ENCODE measurements at regions not wholly inside any gene's neighbourhood (a gene's known extent, or its start where the extent isn't known, plus 50 kb on each side); places are given as distances from the start of the nearest gene placed in this dataset.

DNA sequence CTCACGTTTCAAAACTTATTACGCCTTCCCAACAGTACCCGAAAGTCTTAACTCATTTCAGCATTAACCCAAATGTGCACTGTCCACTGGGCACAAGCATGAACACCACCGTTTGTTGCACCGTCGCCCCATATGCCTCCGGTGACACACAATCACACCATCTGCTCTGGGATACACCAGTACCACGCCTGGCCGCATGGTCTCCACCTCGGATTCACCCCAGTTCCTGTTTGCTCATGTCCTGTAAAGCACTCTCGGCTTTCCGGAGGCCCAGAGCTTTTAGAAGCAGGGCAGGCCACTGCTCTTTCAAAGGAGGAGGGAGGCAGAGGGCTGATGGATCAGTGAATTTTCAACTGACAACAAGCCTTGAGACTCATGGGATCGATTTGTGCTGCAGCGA lies 1570.0 kb upstream of the DEFB115 start:
- Histone ChIP-seq H3K36me3 (ENCODE audit: control insufficient read depth, insufficient read depth, low read length) (no peaks in the 10 kb centered on the region), H3K4me1 (ENCODE audit: control insufficient read depth, insufficient read depth, low read length) (no peaks in the 10 kb centered on the region), H3K27me3 (ENCODE audit: control insufficient read depth, insufficient read depth, low read length) (no peaks in the 10 kb centered on the region), H3K4me3 (ENCODE audit: low read length) (no peak overlapping the region), H3K9me3 (ENCODE audit: control insufficient read depth, insufficient read depth, low read length) (peaks cover 10% of the 10 kb centered on the region), H3K27ac (ENCODE audit: low read length) (no peak overlapping the region)
- WGBS (ENCODE audit: insufficient coverage, insufficient read length), result no CpG with 5 or more reads among the region's 14 CpGs
- DNase-seq (ENCODE audit: low read depth, low spot score), result no peak

DNA sequence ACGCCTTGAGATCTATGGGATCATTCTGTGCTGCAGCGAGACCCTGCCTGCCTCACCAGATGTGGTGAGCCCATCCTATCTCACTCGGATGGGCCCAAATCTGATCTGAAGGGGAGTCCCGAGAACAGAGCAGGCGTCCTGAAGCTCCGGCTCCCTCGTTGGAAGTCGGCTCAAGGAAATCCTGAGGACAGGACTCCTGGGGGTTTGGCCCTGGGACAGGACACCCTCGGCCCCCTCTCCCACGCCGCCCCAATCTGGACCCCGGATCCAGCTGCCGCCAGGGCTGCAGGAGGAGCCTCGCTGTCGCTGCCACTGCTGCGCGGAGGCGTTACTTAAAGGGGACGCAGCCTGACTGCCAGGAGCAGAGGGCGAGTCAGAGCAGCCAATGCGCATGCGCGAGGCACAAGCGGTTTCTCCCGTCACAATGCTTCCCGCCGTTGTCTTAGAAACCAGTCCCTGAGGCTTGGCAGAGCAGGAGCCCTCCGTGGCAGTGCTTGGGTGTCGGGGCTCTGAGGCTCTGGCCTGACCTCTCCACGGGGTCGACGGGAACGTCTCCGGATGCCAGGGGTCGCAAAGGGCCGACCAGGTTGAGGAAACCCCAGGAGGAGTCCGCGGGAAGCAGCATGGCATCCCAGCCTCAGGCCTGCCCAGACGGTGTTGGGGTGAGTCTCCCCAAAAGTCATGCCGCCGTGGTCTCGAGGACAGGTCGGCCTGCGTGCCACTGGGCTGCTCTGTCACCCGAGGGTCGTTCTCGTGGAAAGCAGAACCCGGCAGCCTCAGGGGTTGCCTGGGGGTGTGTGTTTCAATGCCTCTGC lies 1567.8 kb upstream of the DEFB115 start:
- DNase-seq (ENCODE audit: low read depth, low spot score), result no peak
- H3K27me3 ChIP-seq (ENCODE audit: control insufficient read depth, insufficient read depth, low read length), result no peaks in the 10 kb centered on the region
- WGBS (ENCODE audit: insufficient coverage, insufficient read length), result no CpG with 5 or more reads among the region's 48 CpGs
- H3K4me1 ChIP-seq (ENCODE audit: control insufficient read depth, insufficient read depth, low read length), result no peaks in the 10 kb centered on the region
- peaks cover 10% of the 10 kb centered on the region for H3K9me3 ChIP-seq (ENCODE audit: control insufficient read depth, insufficient read depth, low read length)
- no peak overlapping the region for H3K27ac ChIP-seq (ENCODE audit: low read length)
- H3K4me3 ChIP-seq (ENCODE audit: low read length), result no peak overlapping the region
- H3K36me3 ChIP-seq (ENCODE audit: control insufficient read depth, insufficient read depth, low read length), result no peaks in the 10 kb centered on the region

DNA sequence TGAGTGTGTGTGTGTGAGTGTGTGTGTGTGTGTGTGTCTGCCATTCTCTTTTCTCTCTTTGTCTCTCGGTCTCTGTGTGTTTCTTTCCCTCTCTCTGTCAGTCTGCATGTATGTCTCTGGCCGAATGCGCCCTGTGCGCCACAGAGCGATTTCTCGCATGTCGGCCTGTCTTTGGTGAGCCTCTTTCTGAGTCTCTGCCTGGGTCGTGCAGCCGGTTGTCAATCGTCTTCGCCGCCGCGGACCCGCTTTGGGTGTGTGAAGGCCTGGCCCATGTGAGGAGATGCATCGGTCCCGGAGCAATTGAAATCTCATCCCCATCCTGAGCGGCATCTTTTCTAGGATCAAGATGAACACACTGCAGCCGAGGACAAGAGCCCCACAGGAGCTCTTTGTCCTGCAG lies 1567.2 kb upstream of the DEFB115 start:
- Histone ChIP-seq H3K36me3 (ENCODE audit: control insufficient read depth, insufficient read depth, low read length) (no peaks in the 10 kb centered on the region), H3K9me3 (ENCODE audit: control insufficient read depth, insufficient read depth, low read length) (peaks cover 10% of the 10 kb centered on the region), H3K4me1 (ENCODE audit: control insufficient read depth, insufficient read depth, low read length) (no peaks in the 10 kb centered on the region), H3K27ac (ENCODE audit: low read length) (no peak overlapping the region), H3K4me3 (ENCODE audit: low read length) (no peak overlapping the region), H3K27me3 (ENCODE audit: control insufficient read depth, insufficient read depth, low read length) (no peaks in the 10 kb centered on the region)
- no CpG with 5 or more reads among the region's 19 CpGs for WGBS (ENCODE audit: insufficient coverage, insufficient read length)
- DNase-seq (ENCODE audit: low read depth, low spot score), result no peak

DNA sequence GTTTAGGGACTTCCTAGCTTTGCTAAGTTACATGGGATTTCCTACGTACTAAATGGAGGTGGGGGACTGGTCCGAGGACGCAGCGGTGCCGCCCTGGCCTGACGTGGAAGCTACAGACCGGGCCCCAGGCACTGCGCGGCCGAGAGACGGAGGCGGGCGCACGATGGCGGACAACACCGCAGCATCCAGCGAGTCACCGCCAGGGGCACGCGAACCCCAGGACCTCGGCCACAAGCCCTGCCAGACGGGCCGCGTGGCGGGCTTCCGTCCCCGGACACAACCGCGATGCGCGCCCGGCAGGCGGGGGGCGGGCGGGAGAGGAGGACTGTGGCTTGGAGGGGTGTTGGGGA lies 1516.9 kb upstream of the DEFB115 start:
- Histone ChIP-seq H3K27me3 (ENCODE audit: control insufficient read depth, insufficient read depth, low read length) (no peaks in the 10 kb centered on the region), H3K9me3 (ENCODE audit: control insufficient read depth, insufficient read depth, low read length) (peaks cover 11% of the 10 kb centered on the region), H3K36me3 (ENCODE audit: control insufficient read depth, insufficient read depth, low read length) (no peaks in the 10 kb centered on the region; the same call in 1 of the 2 replicates), H3K27ac (ENCODE audit: low read length) (no peak overlapping the region), H3K4me1 (ENCODE audit: control insufficient read depth, insufficient read depth, low read length) (no peaks in the 10 kb centered on the region), H3K4me3 (ENCODE audit: low read length) (no peak overlapping the region)
- no CpG with 5 or more reads among the region's 35 CpGs for WGBS (ENCODE audit: insufficient coverage, insufficient read length)
- DNase-seq (ENCODE audit: low read depth, low spot score), result no peak

DNA sequence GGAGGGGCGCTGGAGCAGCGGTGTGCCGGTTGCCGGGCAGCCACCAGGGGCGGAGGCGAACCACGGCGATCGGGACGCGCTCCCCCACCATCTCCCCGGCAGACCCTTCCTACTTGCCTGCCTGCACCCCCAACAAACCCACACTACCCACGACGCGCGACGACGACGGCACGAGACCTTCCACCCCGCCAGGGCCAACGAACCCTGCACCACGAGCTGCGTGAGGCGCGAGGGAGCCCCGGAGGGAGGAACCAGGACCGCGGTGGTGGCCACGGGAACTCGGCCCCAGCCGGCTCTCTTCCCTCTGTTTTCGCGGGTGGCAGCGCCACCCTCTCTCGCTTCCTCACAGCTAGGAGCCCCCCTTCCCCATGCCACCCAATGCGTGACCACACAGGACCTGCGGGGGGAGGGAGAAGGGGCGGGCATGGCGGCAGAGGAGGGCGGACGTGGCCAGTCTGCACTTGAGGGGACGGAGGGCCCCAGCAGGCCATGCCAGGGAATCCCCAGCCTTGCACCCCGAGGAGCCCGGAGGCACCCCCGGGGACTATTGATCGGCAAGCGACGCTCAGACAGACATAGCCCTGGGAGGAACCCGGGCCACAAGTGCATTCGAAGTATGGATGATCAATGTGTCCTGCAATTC lies 1516.4 kb upstream of the DEFB115 start:
- peaks cover 11% of the 10 kb centered on the region for H3K9me3 ChIP-seq (ENCODE audit: control insufficient read depth, insufficient read depth, low read length)
- no peak overlapping the region for H3K4me3 ChIP-seq (ENCODE audit: low read length)
- no peak for DNase-seq (ENCODE audit: low read depth, low spot score)
- H3K4me1 ChIP-seq (ENCODE audit: control insufficient read depth, insufficient read depth, low read length), result no peaks in the 10 kb centered on the region
- no peak overlapping the region for H3K27ac ChIP-seq (ENCODE audit: low read length)
- no peaks in the 10 kb centered on the region; the same call in 1 of the 2 replicates for H3K36me3 ChIP-seq (ENCODE audit: control insufficient read depth, insufficient read depth, low read length)
- WGBS (ENCODE audit: insufficient coverage, insufficient read length), result no CpG with 5 or more reads among the region's 51 CpGs
- H3K27me3 ChIP-seq (ENCODE audit: control insufficient read depth, insufficient read depth, low read length), result no peaks in the 10 kb centered on the region

DNA sequence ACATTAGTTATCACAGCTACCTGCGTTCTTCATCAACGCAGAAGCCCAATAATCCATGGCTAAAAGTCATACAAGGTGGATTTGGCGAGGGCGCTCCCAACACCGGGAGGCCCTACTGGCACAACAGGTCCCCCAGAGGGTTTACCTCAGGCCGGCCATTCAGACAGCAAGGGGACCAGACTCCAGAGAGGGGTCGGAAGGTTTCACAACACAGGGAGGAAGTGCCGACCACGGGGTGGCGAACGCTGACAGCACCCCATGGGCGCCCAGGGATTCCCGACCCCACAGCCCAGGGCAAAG lies 1515.9 kb upstream of the DEFB115 start:
- no peaks in the 10 kb centered on the region for H3K27me3 ChIP-seq (ENCODE audit: control insufficient read depth, insufficient read depth, low read length)
- peaks cover 11% of the 10 kb centered on the region for H3K9me3 ChIP-seq (ENCODE audit: control insufficient read depth, insufficient read depth, low read length)
- no CpG with 5 or more reads among the region's 13 CpGs for WGBS (ENCODE audit: insufficient coverage, insufficient read length)
- no peaks in the 10 kb centered on the region; the same call in 1 of the 2 replicates for H3K36me3 ChIP-seq (ENCODE audit: control insufficient read depth, insufficient read depth, low read length)
- no peak overlapping the region for H3K4me3 ChIP-seq (ENCODE audit: low read length)
- no peak for DNase-seq (ENCODE audit: low read depth, low spot score)
- H3K27ac ChIP-seq (ENCODE audit: low read length), result no peak overlapping the region
- no peaks in the 10 kb centered on the region for H3K4me1 ChIP-seq (ENCODE audit: control insufficient read depth, insufficient read depth, low read length)

DNA sequence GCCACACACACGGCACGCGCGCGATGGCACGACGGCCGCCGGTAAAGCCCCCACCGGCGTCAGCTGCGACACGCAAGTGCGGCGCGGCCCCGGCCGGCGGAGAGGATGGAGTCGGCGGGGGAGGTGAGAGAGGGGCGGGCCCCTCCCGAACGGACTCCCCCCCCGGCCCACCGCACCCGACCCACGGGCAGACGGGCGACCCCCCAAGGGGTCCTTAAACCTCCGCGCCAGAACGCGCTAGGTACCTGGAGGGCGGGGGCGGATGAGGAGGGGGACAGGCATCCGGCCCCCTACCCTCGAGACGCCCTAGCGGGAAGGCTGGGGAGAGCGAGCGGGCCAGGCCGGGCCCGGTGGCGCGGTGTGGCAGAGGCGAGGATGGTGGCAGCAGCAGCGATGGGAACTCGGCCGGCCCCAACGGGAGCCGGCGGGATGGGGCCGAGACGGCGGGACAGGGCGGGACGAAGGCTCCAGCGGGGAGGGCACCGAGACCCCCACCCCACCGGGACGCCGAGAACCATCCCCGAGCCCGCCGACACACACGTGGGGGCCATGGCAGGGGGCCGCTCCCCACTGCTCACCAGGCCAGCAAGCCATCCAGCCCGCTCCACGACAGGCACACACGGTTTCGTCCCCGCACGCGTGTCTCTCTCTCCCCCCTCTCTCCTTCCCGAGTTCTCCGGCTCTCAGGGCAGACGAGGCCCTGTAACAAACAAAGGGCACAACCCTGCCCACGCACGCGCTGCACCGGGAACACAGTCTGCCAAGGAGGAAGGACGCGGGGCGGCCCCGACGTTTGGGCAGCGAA lies 1515.4 kb upstream of the DEFB115 start:
- H3K9me3 ChIP-seq (ENCODE audit: control insufficient read depth, insufficient read depth, low read length), result peaks cover 11% of the 10 kb centered on the region
- H3K27me3 ChIP-seq (ENCODE audit: control insufficient read depth, insufficient read depth, low read length), result no peaks in the 10 kb centered on the region
- DNase-seq (ENCODE audit: low read depth, low spot score), result no peak
- no peaks in the 10 kb centered on the region; the same call in 1 of the 2 replicates for H3K36me3 ChIP-seq (ENCODE audit: control insufficient read depth, insufficient read depth, low read length)
- H3K4me1 ChIP-seq (ENCODE audit: control insufficient read depth, insufficient read depth, low read length), result no peaks in the 10 kb centered on the region
- WGBS (ENCODE audit: insufficient coverage, insufficient read length), result no CpG with 5 or more reads among the region's 88 CpGs
- H3K27ac ChIP-seq (ENCODE audit: low read length), result no peak overlapping the region
- H3K4me3 ChIP-seq (ENCODE audit: low read length), result no peak overlapping the region

DNA sequence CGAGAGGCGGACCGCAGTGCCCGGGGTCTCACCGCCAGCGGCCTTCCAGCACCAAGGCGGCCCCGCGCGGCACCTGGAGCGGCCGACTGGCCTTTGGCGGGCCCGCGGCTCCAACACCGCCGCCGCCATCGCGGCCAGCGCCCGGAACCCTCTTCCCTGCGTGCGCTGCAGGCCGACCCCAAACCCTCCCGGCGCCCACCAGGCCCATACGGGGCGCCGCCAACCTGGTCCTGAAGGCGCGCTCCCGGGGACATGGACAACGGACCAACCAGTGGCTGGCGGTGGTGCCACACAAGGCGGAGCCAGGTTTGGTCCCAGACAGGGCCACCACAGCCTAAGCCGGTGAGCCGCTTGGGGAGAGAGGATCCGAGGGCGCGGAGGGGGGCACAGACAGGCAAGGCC lies 1514.8 kb upstream of the DEFB115 start:
- WGBS (ENCODE audit: insufficient coverage, insufficient read length), result no CpG with 5 or more reads among the region's 41 CpGs
- H3K4me1 ChIP-seq (ENCODE audit: control insufficient read depth, insufficient read depth, low read length), result no peaks in the 10 kb centered on the region
- no peaks in the 10 kb centered on the region; the same call in 1 of the 2 replicates for H3K36me3 ChIP-seq (ENCODE audit: control insufficient read depth, insufficient read depth, low read length)
- no peak overlapping the region for H3K27ac ChIP-seq (ENCODE audit: low read length)
- no peak for DNase-seq (ENCODE audit: low read depth, low spot score)
- no peak overlapping the region for H3K4me3 ChIP-seq (ENCODE audit: low read length)
- no peaks in the 10 kb centered on the region for H3K27me3 ChIP-seq (ENCODE audit: control insufficient read depth, insufficient read depth, low read length)
- peaks cover 11% of the 10 kb centered on the region for H3K9me3 ChIP-seq (ENCODE audit: control insufficient read depth, insufficient read depth, low read length)

DNA sequence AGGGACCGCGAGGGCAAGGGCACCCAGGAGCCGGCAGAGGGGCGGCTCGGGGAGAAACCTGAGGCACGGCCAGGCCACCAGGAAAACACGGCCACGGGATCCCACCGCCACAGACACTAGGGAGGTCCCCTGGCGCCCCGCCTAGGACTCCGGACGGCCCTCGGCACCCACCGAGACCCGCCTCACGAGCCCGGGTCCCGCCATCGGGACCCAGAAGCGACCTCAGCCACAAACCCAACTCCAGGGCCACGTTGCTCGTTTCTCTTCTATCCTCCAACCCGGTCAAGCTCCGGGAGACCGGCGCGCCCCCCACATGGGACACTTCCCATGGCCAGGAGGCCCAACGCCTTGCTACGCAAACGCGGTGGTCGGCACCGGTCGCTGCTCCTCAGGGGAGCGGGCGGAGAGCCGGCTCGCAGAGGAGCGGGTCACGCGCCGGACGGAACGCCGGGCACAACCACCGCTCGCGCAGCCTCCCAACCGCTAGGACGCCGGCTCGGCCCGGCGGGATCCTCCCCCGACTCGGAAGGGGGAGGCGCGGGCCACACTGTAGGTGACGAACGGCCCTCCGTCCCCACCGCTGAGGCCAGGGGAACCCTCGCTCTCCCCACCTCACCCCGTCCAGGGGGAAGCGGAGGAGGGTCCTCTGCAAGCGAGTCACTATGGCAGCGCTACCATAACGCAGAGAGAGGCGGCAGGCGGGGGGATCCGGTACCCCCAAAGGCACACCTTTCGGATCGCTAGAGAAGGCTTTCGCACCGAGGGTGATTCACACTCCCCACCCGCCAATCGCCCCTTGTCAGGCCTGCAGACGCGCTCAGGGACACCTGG lies 1514.1 kb upstream of the DEFB115 start:
- Histone ChIP-seq H3K9me3 (ENCODE audit: control insufficient read depth, insufficient read depth, low read length) (peaks cover 11% of the 10 kb centered on the region), H3K27me3 (ENCODE audit: control insufficient read depth, insufficient read depth, low read length) (no peaks in the 10 kb centered on the region), H3K27ac (ENCODE audit: low read length) (no peak overlapping the region), H3K4me1 (ENCODE audit: control insufficient read depth, insufficient read depth, low read length) (no peaks in the 10 kb centered on the region), H3K36me3 (ENCODE audit: control insufficient read depth, insufficient read depth, low read length) (no peaks in the 10 kb centered on the region; the same call in 1 of the 2 replicates), H3K4me3 (ENCODE audit: low read length) (no peak overlapping the region)
- DNase-seq (ENCODE audit: low read depth, low spot score), result no peak
- WGBS (ENCODE audit: insufficient coverage, insufficient read length), result no CpG with 5 or more reads among the region's 80 CpGs

DNA sequence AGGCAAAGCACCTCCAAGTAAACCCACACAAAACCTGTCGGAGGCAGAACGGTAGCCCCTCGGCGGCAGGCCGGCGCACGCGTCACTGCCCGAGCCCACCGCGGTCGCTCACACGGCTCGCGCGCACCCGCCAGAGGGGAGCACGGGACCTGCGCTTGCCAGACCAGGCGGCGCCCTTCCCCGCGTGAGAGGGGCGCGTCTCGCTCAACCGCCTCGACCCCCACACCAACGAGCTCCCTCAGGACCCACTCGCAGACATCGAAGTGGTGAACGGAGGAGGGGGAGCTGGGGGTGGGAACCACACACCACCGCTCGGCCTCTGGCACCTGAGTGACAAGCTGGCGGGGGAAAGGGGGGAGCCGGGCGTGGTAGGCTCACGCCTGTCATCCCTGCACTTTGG lies 1513.4 kb upstream of the DEFB115 start:
- H3K27me3 ChIP-seq (ENCODE audit: control insufficient read depth, insufficient read depth, low read length), result no peaks in the 10 kb centered on the region
- no peaks in the 10 kb centered on the region; the same call in 1 of the 2 replicates for H3K36me3 ChIP-seq (ENCODE audit: control insufficient read depth, insufficient read depth, low read length)
- WGBS (ENCODE audit: insufficient coverage, insufficient read length), result no CpG with 5 or more reads among the region's 38 CpGs
- DNase-seq (ENCODE audit: low read depth, low spot score), result no peak
- H3K27ac ChIP-seq (ENCODE audit: low read length), result no peak overlapping the region
- H3K9me3 ChIP-seq (ENCODE audit: control insufficient read depth, insufficient read depth, low read length), result peaks cover 11% of the 10 kb centered on the region
- H3K4me3 ChIP-seq (ENCODE audit: low read length), result no peak overlapping the region
- no peaks in the 10 kb centered on the region for H3K4me1 ChIP-seq (ENCODE audit: control insufficient read depth, insufficient read depth, low read length)
